Fibroblast of lung (primary cell): ENCODE measurements at regions not wholly inside any gene's neighbourhood (a gene's known extent, or its start where the extent isn't known, plus 50 kb on each side); places are given as distances from the start of the nearest gene placed in this dataset.
A peak's percentile ranks its signal among the peaks of the same experiment; 100 is the strongest.

Source experiments
- DNase-seq, 2 donors: peaks; one replicate each; pipeline versions ENCODE4 v3.0.0 to v3.0.0-alpha.2; 2010; ENCODE audit warnings: low read depth in 2 of 2
- H2AFZ ChIP-seq: 2 replicates; pipeline ENCODE4 v1.5.1; 2012; ENCODE audit warnings: low read length, control low read depth, inconsistent platforms
- H3K27ac ChIP-seq: 2 replicates; pipeline ENCODE4 v1.5.1; 2011; ENCODE audit warnings: low read length, control low read depth; ENCODE audit not compliant: insufficient read depth
- H3K27me3 ChIP-seq: 2 replicates; pipeline ENCODE4 v1.5.1; 2011; ENCODE audit warnings: mild to moderate bottlenecking, low read length; ENCODE audit not compliant: control insufficient read depth, insufficient read depth
- H3K36me3 ChIP-seq: 2 replicates; pipeline ENCODE4 v1.5.1; 2011; ENCODE audit warnings: low read length; ENCODE audit not compliant: control insufficient read depth, insufficient read depth
- H3K4me1 ChIP-seq: 2 replicates; pipeline ENCODE4 v1.5.1; 2011; ENCODE audit warnings: low read length; ENCODE audit not compliant: control insufficient read depth, insufficient read depth; ENCODE audit errors: extremely low read depth
- H3K4me2 ChIP-seq: 2 replicates; pipeline ENCODE4 v1.5.1; 2011; ENCODE audit warnings: low read length, control low read depth; ENCODE audit not compliant: insufficient read depth; ENCODE audit errors: extremely low read depth
- H3K4me3 ChIP-seq, 4 experiments: fragments of 200-600 bp in 1 of 4; sonication (generic) in 1 of 4; replicated peaks in 1 of 4; 2 replicates each; pipeline ENCODE4 v1.5.1; 2011 to 2016; ENCODE audit warnings: low read length in 4 of 4, low read depth in 3 of 4, mild to moderate bottlenecking in 3 of 4, control low read depth in 2 of 4, inconsistent platforms in 1 of 4, mixed read lengths in 1 of 4; ENCODE audit not compliant: insufficient read depth in 1 of 4; ENCODE audit errors: control extremely low read depth in 1 of 4
- H3K79me2 ChIP-seq: 2 replicates; pipeline ENCODE4 v1.5.1; 2012; ENCODE audit warnings: mild to moderate bottlenecking, low read length, inconsistent platforms; ENCODE audit not compliant: control insufficient read depth, insufficient read depth
- H3K9ac ChIP-seq: 2 replicates; pipeline ENCODE4 v1.5.1; 2011; ENCODE audit warnings: mild to moderate bottlenecking, low read length, control low read depth; ENCODE audit not compliant: insufficient read depth
- H3K9me3 ChIP-seq: 2 replicates; pipeline ENCODE4 v1.5.1; 2012; ENCODE audit warnings: low read depth, low read length; ENCODE audit not compliant: control insufficient read depth, insufficient read depth
- H4K20me1 ChIP-seq: 2 replicates; pipeline ENCODE4 v1.5.1; 2011; ENCODE audit warnings: low read length; ENCODE audit not compliant: control insufficient read depth, insufficient read depth; ENCODE audit errors: extremely low read depth
- CTCF ChIP-seq, 2 donors: IDR thresholded peaks in 1 of 2; conservative IDR thresholded peaks in 1 of 2; 1 replicate in 1 of 2; 2 replicates in 1 of 2; pipeline ENCODE4 v1.5.1; 2011 to 2012; ENCODE audit warnings: low read length in 2 of 2, control low read depth in 1 of 2, inconsistent platforms in 1 of 2, low read depth in 1 of 2, mild to moderate bottlenecking in 1 of 2
- EZH2 ChIP-seq: IDR thresholded peaks from 2 replicates; pipeline ENCODE4 v1.5.1; 2012; ENCODE audit warnings: low read length, control low read depth, mild to moderate bottlenecking; ENCODE audit errors: missing control alignments

GRCh38 chr1:72397786-72398185, 115.4 kb upstream of the NEGR1 start:
- no peak overlapping the region for H3K4me3 ChIP-seq
- peak; percentile 85 to 86 for DNase-seq
- no peaks in the 10 kb centered on the region for H4K20me1 ChIP-seq
- H2AFZ ChIP-seq = no peak overlapping the region
- no peak for TF ChIP-seq EZH2
- no peak for TF ChIP-seq CTCF (conservative IDR thresholded peaks at IDR 0.05 in 1 of 2, IDR thresholded peaks at IDR 0.05 in 1 of 2; ENCODE audit: low read depth in 1 of 2, low read length in 2 of 2)
- no peak overlapping the region for H3K9ac ChIP-seq
- no peaks in the 10 kb centered on the region for H3K27me3 ChIP-seq
- H3K79me2 ChIP-seq = no peaks in the 10 kb centered on the region
- no peaks in the 10 kb centered on the region for H3K36me3 ChIP-seq
- H3K4me1 ChIP-seq = no peaks in the 10 kb centered on the region
- H3K9me3 ChIP-seq = no peaks in the 10 kb centered on the region
- no peak overlapping the region for H3K27ac ChIP-seq
- no peak overlapping the region for H3K4me2 ChIP-seq

- H3K4me1 ChIP-seq = no peaks in the 10 kb centered on the region
- no peak overlapping the region for H3K9ac ChIP-seq
- H3K4me2 ChIP-seq = no peak overlapping the region
- no peaks in the 10 kb centered on the region for H3K36me3 ChIP-seq
- H4K20me1 ChIP-seq = no peaks in the 10 kb centered on the region
- H3K27ac ChIP-seq = no peak overlapping the region
- no peak overlapping the region for H3K4me3 ChIP-seq
- no peak for DNase-seq
- TF ChIP-seq EZH2 (no peak), CTCF (conservative IDR thresholded peaks at IDR 0.05 in 1 of 2, IDR thresholded peaks at IDR 0.05 in 1 of 2; ENCODE audit: low read depth in 1 of 2, low read length in 2 of 2) (no peak)
- no peaks in the 10 kb centered on the region for H3K79me2 ChIP-seq
- H3K27me3 ChIP-seq = no peaks in the 10 kb centered on the region
- no peaks in the 10 kb centered on the region for H3K9me3 ChIP-seq
- peak overlapping the region; percentile 36 for H2AFZ ChIP-seq
Observed at GRCh38 chr1:72394457-72394856, 112.1 kb upstream of the NEGR1 start.

GRCh38 chr1:72379072-72379471, 96.7 kb upstream of the NEGR1 start:
- no peak overlapping the region for H3K9ac ChIP-seq
- no peak overlapping the region for H2AFZ ChIP-seq
- no peaks in the 10 kb centered on the region for H3K4me1 ChIP-seq
- H3K27me3 ChIP-seq = no peaks in the 10 kb centered on the region
- no peaks in the 10 kb centered on the region for H3K36me3 ChIP-seq
- no peak overlapping the region for H3K4me2 ChIP-seq
- no peak overlapping the region for H3K4me3 ChIP-seq
- H3K79me2 ChIP-seq = no peaks in the 10 kb centered on the region
- no peak overlapping the region for H3K27ac ChIP-seq
- DNase-seq = no peak
- no peaks in the 10 kb centered on the region for H3K9me3 ChIP-seq
- no peaks in the 10 kb centered on the region for H4K20me1 ChIP-seq
- TF ChIP-seq CTCF (conservative IDR thresholded peaks at IDR 0.05 in 1 of 2, IDR thresholded peaks at IDR 0.05 in 1 of 2; ENCODE audit: low read depth in 1 of 2, low read length in 2 of 2) = no peak
- no peak for TF ChIP-seq EZH2
